H9 (cell line): ENCODE measurements at regions not wholly inside any gene's neighbourhood (a gene's known extent, or its start where the extent isn't known, plus 50 kb on each side); places are given as distances from the start of the nearest gene placed in this dataset.

Experiments
- DNase-seq: peaks from one replicate; pipeline ENCODE4 v3.0.0-alpha.2; 2017
- H2AFZ ChIP-seq: one replicate; pipeline ENCODE4 v1.6.1; 2013; ENCODE audit warnings: mild to moderate bottlenecking, low read length, control low read depth, moderate library complexity
- H2AK5ac ChIP-seq: 2 replicates; pipeline ENCODE4 v1.6.1; 2013; ENCODE audit warnings: low read length, control low read depth, mixed read lengths; ENCODE audit not compliant: insufficient read length
- H2BK120ac ChIP-seq: one replicate; pipeline ENCODE4 v1.6.1; 2013; ENCODE audit warnings: low read depth, mild to moderate bottlenecking, low read length, control low read depth, inconsistent platforms; ENCODE audit not compliant: poor library complexity, severe bottlenecking
- H2BK12ac ChIP-seq: 2 replicates; pipeline ENCODE4 v1.6.1; 2013; ENCODE audit warnings: low read length, control low read depth, mixed read lengths, low read depth; ENCODE audit not compliant: insufficient read length
- H2BK15ac ChIP-seq: 2 replicates; pipeline ENCODE4 v1.6.1; 2013; ENCODE audit warnings: low read depth, low read length, control low read depth
- H2BK20ac ChIP-seq: one replicate; pipeline ENCODE4 v1.6.1; 2013; ENCODE audit warnings: low read depth, mild to moderate bottlenecking, low read length, control low read depth, inconsistent platforms; ENCODE audit not compliant: poor library complexity, severe bottlenecking
- H2BK5ac ChIP-seq: 2 replicates; pipeline ENCODE4 v1.6.1; 2013; ENCODE audit warnings: low read length, control low read depth, mixed read lengths; ENCODE audit not compliant: insufficient read length
- H3K14ac ChIP-seq: 2 replicates; pipeline ENCODE4 v1.6.1; 2013; ENCODE audit warnings: low read length, control low read depth; ENCODE audit not compliant: insufficient read depth
- H3K18ac ChIP-seq: 2 replicates; pipeline ENCODE4 v1.6.1; 2013; ENCODE audit warnings: low read depth, mild to moderate bottlenecking, mixed read lengths, low read length, control low read depth; ENCODE audit not compliant: insufficient read length
- H3K23ac ChIP-seq: 2 replicates; pipeline ENCODE4 v1.6.1; 2013; ENCODE audit warnings: low read length, control low read depth, mixed read lengths, low read depth; ENCODE audit not compliant: insufficient read length
- H3K23me2 ChIP-seq: 2 replicates; pipeline ENCODE4 v1.6.1; 2013; ENCODE audit warnings: low read depth, mild to moderate bottlenecking, mixed read lengths, low read length, control low read depth; ENCODE audit not compliant: insufficient read length, poor library complexity, severe bottlenecking
- H3K27ac ChIP-seq: 2 replicates; pipeline ENCODE4 v1.5.1; 2013; ENCODE audit warnings: low read length, control low read depth, mixed read lengths, low read depth; ENCODE audit not compliant: insufficient read length
- H3K27me3 ChIP-seq: 2 replicates; pipeline ENCODE4 v1.6.1; 2013; ENCODE audit warnings: low read length, control low read depth, inconsistent platforms; ENCODE audit not compliant: insufficient read depth
- H3K4ac ChIP-seq: 2 replicates; pipeline ENCODE4 v1.6.1; 2013; ENCODE audit warnings: low read depth, mild to moderate bottlenecking, control low read depth, inconsistent platforms, low read length, moderate library complexity
- H3K4me1 ChIP-seq: 2 replicates; pipeline ENCODE4 v1.6.1; 2013; ENCODE audit warnings: low read length, control low read depth, inconsistent platforms; ENCODE audit not compliant: insufficient read depth
- H3K4me2 ChIP-seq: 2 replicates; pipeline ENCODE4 v1.6.1; 2013; ENCODE audit warnings: low read length, control low read depth, mixed read lengths; ENCODE audit not compliant: insufficient read length, insufficient read depth
- H3K56ac ChIP-seq: 2 replicates; pipeline ENCODE4 v1.6.1; 2013; ENCODE audit warnings: low read depth, mild to moderate bottlenecking, mixed read lengths, low read length, control low read depth; ENCODE audit not compliant: insufficient read length
- H3K79me1 ChIP-seq: 2 replicates; pipeline ENCODE4 v1.6.1; 2013; ENCODE audit warnings: low read depth, mild to moderate bottlenecking, moderate library complexity, low read length, control low read depth, inconsistent platforms; ENCODE audit not compliant: insufficient read depth, poor library complexity, severe bottlenecking
- H3K79me2 ChIP-seq: 2 replicates; pipeline ENCODE4 v1.6.1; 2013; ENCODE audit warnings: low read length, control low read depth, inconsistent platforms; ENCODE audit not compliant: insufficient read depth
- H3K9ac ChIP-seq: 2 replicates; pipeline ENCODE4 v1.6.1; 2013; ENCODE audit warnings: low read length, control low read depth, mixed read lengths; ENCODE audit not compliant: insufficient read length; ENCODE audit errors: extremely low read depth
- H3K9me3 ChIP-seq: one replicate; pipeline ENCODE4 v1.6.1; 2013; ENCODE audit warnings: low read depth, low read length, inconsistent platforms; ENCODE audit not compliant: control insufficient read depth
- H3T11ph ChIP-seq: one replicate; pipeline ENCODE4 v1.6.1; 2013; ENCODE audit warnings: mild to moderate bottlenecking, low read length, control low read depth, inconsistent platforms
- H4K20me1 ChIP-seq: one replicate; pipeline ENCODE4 v1.6.1; 2013; ENCODE audit not compliant: control insufficient read depth, insufficient read length, insufficient read depth
- H4K5ac ChIP-seq: 2 replicates; pipeline ENCODE4 v1.6.1; 2013; ENCODE audit warnings: low read depth, mild to moderate bottlenecking, mixed read lengths, low read length, control low read depth; ENCODE audit not compliant: insufficient read length
- H4K8ac ChIP-seq: replicated peaks from 2 replicates; pipeline ENCODE4 v1.6.1; 2013; ENCODE audit warnings: low read length, control low read depth, mixed read lengths, low read depth; ENCODE audit not compliant: insufficient read length
- H4K91ac ChIP-seq: 2 replicates; pipeline ENCODE4 v1.6.1; 2013; ENCODE audit warnings: low read depth, mild to moderate bottlenecking, moderate library complexity, mixed read lengths, low read length, control low read depth; ENCODE audit not compliant: insufficient read length
- H3K27ac Mint-ChIP-seq, 3 experiments: 2 replicates in 2 of 3; 3 replicates in 1 of 3; pipeline ENCODE4 v1.8.0; 2020 to 2021; ENCODE audit warnings: mixed read lengths in 3 of 3, mild to moderate bottlenecking in 1 of 3, moderate library complexity in 1 of 3
- H3K27me3 Mint-ChIP-seq: 2 replicates; pipeline ENCODE4 v1.8.0; 2021; ENCODE audit warnings: low read depth, mild to moderate bottlenecking, moderate library complexity, mixed read lengths
- H3K36me3 Mint-ChIP-seq, 3 experiments: 2 replicates in 2 of 3; 3 replicates in 1 of 3; pipeline ENCODE4 v1.8.0; 2020 to 2021; ENCODE audit warnings: low read depth in 3 of 3, mixed read lengths in 3 of 3; ENCODE audit not compliant: insufficient read depth in 1 of 3
- H3K4me1 Mint-ChIP-seq, 2 experiments: 2 replicates each; pipeline ENCODE4 v1.8.0; 2020; ENCODE audit warnings: mixed read lengths in 2 of 2
- H3K4me3 Mint-ChIP-seq, 2 experiments: 2 replicates in 1 of 2; 3 replicates in 1 of 2; pipeline ENCODE4 v1.8.0; 2020 to 2021; ENCODE audit warnings: mild to moderate bottlenecking in 2 of 2, mixed read lengths in 2 of 2, moderate library complexity in 1 of 2
- H3K9me3 Mint-ChIP-seq, 2 experiments: 2 replicates in 1 of 2; 3 replicates in 1 of 2; pipeline ENCODE4 v1.8.0; 2020; ENCODE audit warnings: mild to moderate bottlenecking in 2 of 2, mixed read lengths in 2 of 2, moderate library complexity in 1 of 2
- CTCF ChIP-seq: fragments of 200-600 bp; sonication (generic); conservative IDR thresholded peaks from 3 replicates; pipeline ENCODE4 v1.8.0; 2021; ENCODE audit warnings: antibody characterized with exemption, mild to moderate bottlenecking
- WGBS: extraction: QIAGEN DNeasy Blood & Tissue Kit; methylation state at CpG from one replicate; pipeline ENCODE4 v1.1.7; 2013; ENCODE audit warnings: missing lambda C conversion rate, low lambda C conversion rate, mixed read lengths; ENCODE audit not compliant: insufficient read length; ENCODE audit errors: extremely low coverage; 5-methylcytosine and 5-hydroxymethylcytosine counted together

DNA sequence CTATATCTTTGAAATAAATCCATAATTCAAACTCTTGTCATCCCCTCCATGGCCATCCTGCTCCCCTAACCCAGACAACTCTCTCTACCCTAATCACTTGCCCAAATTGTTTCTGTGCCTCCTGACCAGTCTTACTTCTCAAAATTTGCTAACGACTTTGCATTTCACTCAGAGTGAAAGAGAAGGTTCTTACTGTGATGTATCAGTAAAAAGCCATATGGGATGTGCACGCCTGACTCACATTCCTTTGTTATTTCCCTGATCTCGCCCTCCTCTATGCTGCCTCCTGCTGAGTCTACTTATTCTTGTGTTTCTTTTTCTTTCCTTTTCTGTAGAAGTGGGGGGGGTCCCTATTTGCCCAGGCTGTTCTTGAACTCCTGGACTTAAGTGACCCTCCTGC, 487.2 kb upstream of the FRG2C start:
- H3K4me1 Mint-ChIP-seq, result peaks cover 8 to 9% of the 10 kb centered on the region in 2 experiments
- H3K9ac ChIP-seq, result no peak overlapping the region
- no peaks in the 10 kb centered on the region; the same call in none of the 2 replicates for H3K27me3 Mint-ChIP-seq
- H3K4me1 ChIP-seq, result no peaks in the 10 kb centered on the region
- TF ChIP-seq CTCF, result no peak
- H3K23me2 ChIP-seq, result no peaks in the 10 kb centered on the region
- H4K20me1 ChIP-seq, result no peaks in the 10 kb centered on the region
- no peak for DNase-seq
- H3K23ac ChIP-seq, result no peak overlapping the region
- no peak overlapping the region for H3K27ac Mint-ChIP-seq
- no peak overlapping the region for H2BK15ac ChIP-seq
- H2AK5ac ChIP-seq, result no peak overlapping the region
- no peak overlapping the region for H3T11ph ChIP-seq
- H3K4ac ChIP-seq, result no peak overlapping the region
- H3K56ac ChIP-seq, result no peak overlapping the region
- WGBS, result no CpG with 5 or more reads among the region's 3 CpGs
- no peak overlapping the region for H4K8ac ChIP-seq
- H3K9me3 Mint-ChIP-seq, result no peaks in the 10 kb centered on the region; a peak in 1 of 5 replicates
- H3K27me3 ChIP-seq, result no peaks in the 10 kb centered on the region
- no peak overlapping the region for H3K18ac ChIP-seq
- H3K14ac ChIP-seq, result no peak overlapping the region
- H3K27ac ChIP-seq, result no peak overlapping the region
- no peak overlapping the region for H2BK120ac ChIP-seq
- no peak overlapping the region for H2BK20ac ChIP-seq
- H3K9me3 ChIP-seq, result no peaks in the 10 kb centered on the region
- H3K36me3 Mint-ChIP-seq, result no peaks in the 10 kb centered on the region; a peak in 1 of 7 replicates
- H4K91ac ChIP-seq, result no peak overlapping the region
- H3K4me2 ChIP-seq, result no peak overlapping the region
- H3K4me3 Mint-ChIP-seq, result no peak overlapping the region
- no peak overlapping the region for H2BK5ac ChIP-seq
- H3K79me2 ChIP-seq, result no peaks in the 10 kb centered on the region
- H3K79me1 ChIP-seq, result no peaks in the 10 kb centered on the region
- H2AFZ ChIP-seq, result no peak overlapping the region
- H4K5ac ChIP-seq, result no peak overlapping the region
- H2BK12ac ChIP-seq, result no peak overlapping the region
